Nephron (organoid): ENCODE measurements at regions not wholly inside any gene's neighbourhood (a gene's known extent, or its start where the extent isn't known, plus 50 kb on each side); places are given as distances from the start of the nearest gene placed in this dataset.

Source experiments
- H3K27ac Mint-ChIP-seq, 3 experiments: 2 replicates each; pipeline ENCODE4 v1.8.0; 2020; ENCODE audit warnings: mixed read lengths in 3 of 3, mild to moderate bottlenecking in 2 of 3, moderate library complexity in 1 of 3
- H3K27me3 Mint-ChIP-seq: 2 replicates; pipeline ENCODE4 v1.8.0; 2021; ENCODE audit warnings: low read depth, mild to moderate bottlenecking, moderate library complexity, mixed read lengths
- H3K36me3 Mint-ChIP-seq: 2 replicates; pipeline ENCODE4 v1.8.0; 2020; ENCODE audit warnings: low read depth, mixed read lengths
- H3K4me1 Mint-ChIP-seq: 2 replicates; pipeline ENCODE4 v1.8.0; 2020; ENCODE audit warnings: mixed read lengths
- H3K4me3 Mint-ChIP-seq, 3 experiments: 2 replicates each; pipeline ENCODE4 v1.8.0; 2020; ENCODE audit warnings: mild to moderate bottlenecking in 3 of 3, mixed read lengths in 3 of 3, moderate library complexity in 2 of 3
- H3K9me3 Mint-ChIP-seq: 2 replicates; pipeline ENCODE4 v1.8.0; 2020; ENCODE audit warnings: mixed read lengths
- CTCF ChIP-seq, 3 experiments: fragments of 200-600 bp; sonication (generic); IDR thresholded peaks; one replicate each; pipeline ENCODE4 v1.5.0; 2021; ENCODE audit warnings: antibody characterized with exemption in 3 of 3; ENCODE audit not compliant: unreplicated experiment in 3 of 3

GRCh38 chr1:22370190-22370498 lies 81.5 kb upstream of the ZBTB40 start:
- no peak overlapping the region for H3K27ac Mint-ChIP-seq
- no peak for TF ChIP-seq CTCF (IDR thresholded peaks at IDR 0.05; ENCODE audit: unreplicated experiment in 3 of 3)
- H3K27me3 Mint-ChIP-seq: peaks cover 32% of the 10 kb centered on the region
- peaks cover 7% of the 10 kb centered on the region for H3K4me1 Mint-ChIP-seq
- H3K9me3 Mint-ChIP-seq: peaks cover 10% of the 10 kb centered on the region
- no peaks in the 10 kb centered on the region for H3K36me3 Mint-ChIP-seq
- H3K4me3 Mint-ChIP-seq: no peak overlapping the region

GRCh38 chr1:22371408-22371807 lies 80.2 kb upstream of the ZBTB40 start:
- TF ChIP-seq CTCF (IDR thresholded peaks at IDR 0.05; ENCODE audit: unreplicated experiment in 3 of 3): no peak
- H3K9me3 Mint-ChIP-seq: peaks cover 10% of the 10 kb centered on the region
- H3K4me3 Mint-ChIP-seq: no peak overlapping the region
- H3K4me1 Mint-ChIP-seq: no peaks in the 10 kb centered on the region
- peaks cover 28% of the 10 kb centered on the region for H3K27me3 Mint-ChIP-seq
- no peak overlapping the region for H3K27ac Mint-ChIP-seq
- no peaks in the 10 kb centered on the region for H3K36me3 Mint-ChIP-seq

GRCh38 chr1:22373252-22373651 lies 78.4 kb upstream of the ZBTB40 start:
- peaks cover 31% of the 10 kb centered on the region for H3K27me3 Mint-ChIP-seq
- H3K27ac Mint-ChIP-seq: no peak overlapping the region

DNA sequence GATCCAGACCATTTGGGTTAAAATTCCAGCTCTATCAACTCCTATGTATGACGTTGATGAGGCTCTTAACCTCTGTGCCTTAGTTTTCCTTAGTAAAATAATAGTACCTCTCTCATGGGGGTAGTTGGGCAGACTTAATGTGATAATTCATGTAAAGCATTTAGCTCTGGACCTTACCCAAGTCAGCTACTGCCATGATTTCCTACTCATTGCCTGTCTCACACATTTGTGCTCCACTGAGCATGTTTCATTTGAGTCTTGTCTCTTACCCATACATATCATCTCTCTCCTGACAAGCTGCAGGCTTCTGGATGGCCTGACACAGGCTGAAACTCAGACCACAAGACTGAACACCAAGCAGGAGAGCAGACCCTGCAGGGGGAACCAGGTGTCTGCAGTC lies 77.7 kb upstream of the ZBTB40 start:
- Mint-ChIP-seq H3K27ac (no peak overlapping the region), H3K9me3 (peaks cover 10% of the 10 kb centered on the region), H3K4me3 (no peak overlapping the region), H3K4me1 (no peaks in the 10 kb centered on the region), H3K27me3 (peaks cover 27% of the 10 kb centered on the region), H3K36me3 (no peaks in the 10 kb centered on the region)
- TF ChIP-seq CTCF (IDR thresholded peaks at IDR 0.05; ENCODE audit: unreplicated experiment in 3 of 3): no peak

More at GRCh38 chr1:22373252-22373651, 78.4 kb upstream of the ZBTB40 start:
- no peak for TF ChIP-seq CTCF (IDR thresholded peaks at IDR 0.05; ENCODE audit: unreplicated experiment in 3 of 3)
- Mint-ChIP-seq H3K36me3 (no peaks in the 10 kb centered on the region), H3K9me3 (peaks cover 10% of the 10 kb centered on the region), H3K4me1 (no peaks in the 10 kb centered on the region), H3K4me3 (no peak overlapping the region)

DNA sequence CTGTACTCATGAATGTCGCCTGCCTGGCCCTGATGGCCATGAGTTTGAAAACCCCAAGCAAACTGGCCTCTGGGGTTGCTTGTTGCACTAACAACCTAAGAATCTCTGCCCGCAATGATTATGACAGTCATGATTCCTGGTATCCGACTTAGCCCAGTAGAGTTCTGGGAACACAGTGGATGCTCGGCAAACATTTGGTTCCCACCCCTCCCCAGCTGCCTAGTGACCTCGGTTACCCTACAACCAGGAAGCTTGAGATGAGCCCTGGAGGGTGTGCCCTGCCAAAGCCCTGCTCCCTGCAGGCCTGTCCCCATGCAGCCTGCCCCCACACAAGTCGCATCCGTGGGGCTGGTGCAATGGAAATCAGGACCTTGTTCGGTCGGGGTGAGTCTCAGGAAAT lies 76.0 kb upstream of the ZBTB40 start:
- Mint-ChIP-seq H3K27me3 (peaks cover 23% of the 10 kb centered on the region), H3K36me3 (no peaks in the 10 kb centered on the region), H3K4me3 (no peak overlapping the region), H3K9me3 (peaks cover 6% of the 10 kb centered on the region), H3K27ac (no peak overlapping the region), H3K4me1 (no peaks in the 10 kb centered on the region)
- TF ChIP-seq CTCF (IDR thresholded peaks at IDR 0.05; ENCODE audit: unreplicated experiment in 3 of 3): no peak

GRCh38 chr1:22376001-22376400 lies 75.7 kb upstream of the ZBTB40 start:
- Mint-ChIP-seq H3K36me3 (no peaks in the 10 kb centered on the region), H3K9me3 (peaks cover 6% of the 10 kb centered on the region)

More at GRCh38 chr1:22376001-22376400, 75.7 kb upstream of the ZBTB40 start:
- Mint-ChIP-seq H3K27ac (no peak overlapping the region), H3K27me3 (peaks cover 27% of the 10 kb centered on the region), H3K4me3 (no peak overlapping the region), H3K4me1 (no peaks in the 10 kb centered on the region)
- TF ChIP-seq CTCF (IDR thresholded peaks at IDR 0.05; ENCODE audit: unreplicated experiment in 3 of 3): no peak
